Superior temporal gyrus (tissue), 1 donor: ENCODE measurements at regions not wholly inside any gene's neighbourhood (a gene's known extent, or its start where the extent isn't known, plus 50 kb on each side); places are given as distances from the start of the nearest gene placed in this dataset.
"Not testable (repeated sequence)": the region's sequence is repeated elsewhere in the genome, so short reads cannot be mapped to it uniquely, and the experiment has no call there.

Experiments
- DNase-seq: peaks from one replicate; pipeline ENCODE4 v3.0.0-alpha.2; 2016; ENCODE audit errors: extremely low spot score

GRCh38 chr2:124967325-124967724 is 942.2 kb downstream of the CNTNAP5 start:
- DNase-seq, result peak; percentile 30

- peak; percentile 84 for DNase-seq
Measured at GRCh38 chr2:124970030-124970429, 944.9 kb downstream of the CNTNAP5 start.

GRCh38 chr2:124973396-124973795 is 948.3 kb downstream of the CNTNAP5 start:
- no peak for DNase-seq

- no peak for DNase-seq
Measured at GRCh38 chr2:124975224-124975623, 950.1 kb downstream of the CNTNAP5 start.

GRCh38 chr2:124975648-124976047 is 950.6 kb downstream of the CNTNAP5 start:
- DNase-seq, result no peak

- no peak for DNase-seq
Measured at GRCh38 chr2:124978597-124978996, 953.5 kb downstream of the CNTNAP5 start.

- DNase-seq, result no peak
Measured at GRCh38 chr2:124983595-124983994, 958.5 kb downstream of the CNTNAP5 start.

GRCh38 chr2:124985270-124985669 is 960.2 kb downstream of the CNTNAP5 start:
- no peak for DNase-seq

- DNase-seq, result no peak
Measured at GRCh38 chr2:124986136-124986535, 961.0 kb downstream of the CNTNAP5 start.

GRCh38 chr2:124986870-124987269 is 961.8 kb downstream of the CNTNAP5 start:
- not testable (repeated sequence) for DNase-seq

- DNase-seq, result not testable (repeated sequence)
Measured at GRCh38 chr2:124987436-124987835, 962.3 kb downstream of the CNTNAP5 start.

GRCh38 chr2:124988111-124988510 is 963.0 kb downstream of the CNTNAP5 start:
- DNase-seq, result no peak

GRCh38 chr2:124988794-124989193 is 963.7 kb downstream of the CNTNAP5 start:
- DNase-seq, result no peak

GRCh38 chr2:124993809-124994208 is 968.7 kb downstream of the CNTNAP5 start:
- DNase-seq, result no peak

- no peak for DNase-seq
Measured at GRCh38 chr2:124995185-124995912, 970.3 kb downstream of the CNTNAP5 start.

GRCh38 chr2:124996406-124996805 is 971.3 kb downstream of the CNTNAP5 start:
- no peak for DNase-seq

GRCh38 chr2:124999906-125000305 is 974.8 kb downstream of the CNTNAP5 start:
- DNase-seq, result no peak

GRCh38 chr2:125004106-125004800 is 979.2 kb downstream of the CNTNAP5 start:
- no peak for DNase-seq

GRCh38 chr2:125006676-125007075 is 981.6 kb downstream of the CNTNAP5 start:
- no peak for DNase-seq

- peak; percentile 67 for DNase-seq
Measured at GRCh38 chr2:125028721-125029120, 1003.6 kb downstream of the CNTNAP5 start.

- no peak for DNase-seq
Measured at GRCh38 chr2:125033871-125034270, 1008.8 kb downstream of the CNTNAP5 start.

GRCh38 chr2:125037135-125037653 is 1012.1 kb downstream of the CNTNAP5 start:
- DNase-seq, result no peak

- DNase-seq, result no peak
Measured at GRCh38 chr2:125041846-125042245, 1016.8 kb downstream of the CNTNAP5 start.
